ENCODE measurements at regions not wholly inside any gene's neighbourhood (a gene's known extent, or its start where the extent isn't known, plus 50 kb on each side); places are given as distances from the start of the nearest gene placed in this dataset.
"Not testable (repeated sequence)": the region's sequence is repeated elsewhere in the genome, so short reads cannot be mapped to it uniquely, and the experiment has no call there.

- no peaks in the 10 kb centered on the region for H3K27me3 ChIP-seq (ENCODE audit: insufficient read depth, low read length)
- no peaks in the 10 kb centered on the region for H3K79me2 ChIP-seq (ENCODE audit: control insufficient read depth, insufficient read depth, low read length, unreplicated experiment)
- no peak overlapping the region for H3K27ac ChIP-seq (ENCODE audit: low read depth, low read length)
- no peaks in the 10 kb centered on the region for H3K4me1 ChIP-seq (ENCODE audit: control insufficient read depth, insufficient read depth, low read length, unreplicated experiment)
- no peak overlapping the region for H2AFZ ChIP-seq (ENCODE audit: low read length, unreplicated experiment)
- H3K36me3 ChIP-seq (ENCODE audit: insufficient read depth, low read length), result no peaks in the 10 kb centered on the region
- no peak overlapping the region for H3K4me3 ChIP-seq (ENCODE audit: low read depth, low read length)
Observed at GRCh38 chr17:33551075-33551474, 258.0 kb upstream of the ASIC2 start.

- Histone ChIP-seq H2AFZ (ENCODE audit: low read length, unreplicated experiment) (no peak overlapping the region), H3K79me2 (ENCODE audit: control insufficient read depth, insufficient read depth, low read length, unreplicated experiment) (no peaks in the 10 kb centered on the region), H3K27me3 (ENCODE audit: insufficient read depth, low read length) (no peaks in the 10 kb centered on the region), H3K4me1 (ENCODE audit: control insufficient read depth, insufficient read depth, low read length, unreplicated experiment) (no peaks in the 10 kb centered on the region), H3K36me3 (ENCODE audit: insufficient read depth, low read length) (no peaks in the 10 kb centered on the region), H3K27ac (ENCODE audit: low read depth, low read length) (no peak overlapping the region), H3K4me3 (ENCODE audit: low read depth, low read length) (no peak overlapping the region)
Observed at GRCh38 chr17:33551911-33552310, 258.8 kb upstream of the ASIC2 start.

DNA sequence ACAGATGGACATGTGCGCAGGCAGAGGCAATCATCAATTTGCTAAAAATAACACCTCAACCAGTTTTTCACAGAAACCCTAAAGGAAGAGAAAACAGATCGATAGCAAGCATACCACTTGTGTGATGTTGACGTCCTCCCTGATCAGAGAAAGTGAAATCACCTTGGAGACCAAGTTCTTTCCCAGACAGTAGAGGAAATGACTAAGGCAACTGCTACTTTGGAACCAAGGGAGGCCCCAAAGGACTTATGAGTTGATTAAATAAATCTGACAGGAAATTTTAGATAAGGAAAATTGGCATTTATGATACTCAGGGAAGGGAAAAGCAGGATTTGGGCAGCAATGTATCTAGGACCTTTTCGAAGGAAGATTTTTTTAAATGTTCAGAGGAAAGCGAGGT is 267.1 kb upstream of the ASIC2 start:
- no peak overlapping the region for H2AFZ ChIP-seq (ENCODE audit: low read length, unreplicated experiment)
- no peaks in the 10 kb centered on the region for H3K27me3 ChIP-seq (ENCODE audit: insufficient read depth, low read length)
- no peaks in the 10 kb centered on the region for H3K36me3 ChIP-seq (ENCODE audit: insufficient read depth, low read length)
- H3K27ac ChIP-seq (ENCODE audit: low read depth, low read length), result peak overlapping the region; percentile 55; the same call in 1 of the 2 replicates
- H3K4me3 ChIP-seq (ENCODE audit: low read depth, low read length), result no peak overlapping the region
- H3K79me2 ChIP-seq (ENCODE audit: control insufficient read depth, insufficient read depth, low read length, unreplicated experiment), result no peaks in the 10 kb centered on the region
- H3K4me1 ChIP-seq (ENCODE audit: control insufficient read depth, insufficient read depth, low read length, unreplicated experiment), result no peaks in the 10 kb centered on the region

GRCh38 chr17:33560871-33561270 is 267.8 kb upstream of the ASIC2 start:
- Histone ChIP-seq H3K79me2 (ENCODE audit: control insufficient read depth, insufficient read depth, low read length, unreplicated experiment) (no peaks in the 10 kb centered on the region), H3K4me1 (ENCODE audit: control insufficient read depth, insufficient read depth, low read length, unreplicated experiment) (no peaks in the 10 kb centered on the region), H2AFZ (ENCODE audit: low read length, unreplicated experiment) (no peak overlapping the region), H3K36me3 (ENCODE audit: insufficient read depth, low read length) (no peaks in the 10 kb centered on the region), H3K27ac (ENCODE audit: low read depth, low read length) (peak overlapping the region; percentile 26; the same call in 1 of the 2 replicates), H3K27me3 (ENCODE audit: insufficient read depth, low read length) (no peaks in the 10 kb centered on the region), H3K4me3 (ENCODE audit: low read depth, low read length) (no peak overlapping the region)

- Histone ChIP-seq H3K36me3 (ENCODE audit: insufficient read depth, low read length) (no peaks in the 10 kb centered on the region), H2AFZ (ENCODE audit: low read length, unreplicated experiment) (no peak overlapping the region), H3K4me1 (ENCODE audit: control insufficient read depth, insufficient read depth, low read length, unreplicated experiment) (no peaks in the 10 kb centered on the region), H3K4me3 (ENCODE audit: low read depth, low read length) (no peak overlapping the region), H3K27ac (ENCODE audit: low read depth, low read length) (no peak overlapping the region), H3K79me2 (ENCODE audit: control insufficient read depth, insufficient read depth, low read length, unreplicated experiment) (no peaks in the 10 kb centered on the region), H3K27me3 (ENCODE audit: insufficient read depth, low read length) (no peaks in the 10 kb centered on the region)
Observed at GRCh38 chr17:33561569-33562334, 268.7 kb upstream of the ASIC2 start.

GRCh38 chr17:33562792-33563191 is 269.7 kb upstream of the ASIC2 start:
- H3K79me2 ChIP-seq (ENCODE audit: control insufficient read depth, insufficient read depth, low read length, unreplicated experiment), result no peaks in the 10 kb centered on the region

DNA sequence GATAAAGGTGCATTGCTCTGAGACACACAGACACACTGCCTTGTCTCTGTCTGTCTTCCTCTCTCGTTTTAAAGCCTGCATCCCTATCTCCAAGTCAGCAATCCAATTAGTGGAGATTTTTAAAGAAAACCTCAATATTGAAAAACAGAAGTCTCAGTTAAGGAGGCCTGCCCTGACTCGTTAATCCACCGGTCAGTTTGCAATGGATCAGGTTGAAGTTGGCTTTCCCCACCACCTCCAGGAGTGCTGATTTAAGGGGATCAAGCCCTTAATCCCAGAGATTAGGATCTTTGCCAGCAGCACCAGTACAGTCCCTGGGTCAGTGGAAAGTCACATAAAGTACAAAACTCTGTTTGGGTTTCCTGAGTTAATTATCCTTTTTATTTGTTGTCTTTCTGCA is 271.1 kb upstream of the ASIC2 start:
- H2AFZ ChIP-seq (ENCODE audit: low read length, unreplicated experiment), result no peak overlapping the region
- H3K27ac ChIP-seq (ENCODE audit: low read depth, low read length), result no peak overlapping the region
- no peaks in the 10 kb centered on the region for H3K79me2 ChIP-seq (ENCODE audit: control insufficient read depth, insufficient read depth, low read length, unreplicated experiment)
- H3K4me3 ChIP-seq (ENCODE audit: low read depth, low read length), result no peak overlapping the region
- H3K27me3 ChIP-seq (ENCODE audit: insufficient read depth, low read length), result no peaks in the 10 kb centered on the region
- no peaks in the 10 kb centered on the region for H3K4me1 ChIP-seq (ENCODE audit: control insufficient read depth, insufficient read depth, low read length, unreplicated experiment)
- H3K36me3 ChIP-seq (ENCODE audit: insufficient read depth, low read length), result no peaks in the 10 kb centered on the region

More at GRCh38 chr17:33562792-33563191, 269.7 kb upstream of the ASIC2 start:
- Histone ChIP-seq H3K36me3 (ENCODE audit: insufficient read depth, low read length) (no peaks in the 10 kb centered on the region), H3K4me1 (ENCODE audit: control insufficient read depth, insufficient read depth, low read length, unreplicated experiment) (no peaks in the 10 kb centered on the region), H3K27me3 (ENCODE audit: insufficient read depth, low read length) (no peaks in the 10 kb centered on the region), H3K27ac (ENCODE audit: low read depth, low read length) (no peak overlapping the region), H2AFZ (ENCODE audit: low read length, unreplicated experiment) (no peak overlapping the region), H3K4me3 (ENCODE audit: low read depth, low read length) (no peak overlapping the region)

GRCh38 chr17:33567223-33567622 is 274.1 kb upstream of the ASIC2 start:
- H3K4me1 ChIP-seq (ENCODE audit: control insufficient read depth, insufficient read depth, low read length, unreplicated experiment), result no peaks in the 10 kb centered on the region
- H3K27me3 ChIP-seq (ENCODE audit: insufficient read depth, low read length), result no peaks in the 10 kb centered on the region
- no peak overlapping the region for H2AFZ ChIP-seq (ENCODE audit: low read length, unreplicated experiment)
- H3K27ac ChIP-seq (ENCODE audit: low read depth, low read length), result no peak overlapping the region
- no peaks in the 10 kb centered on the region for H3K79me2 ChIP-seq (ENCODE audit: control insufficient read depth, insufficient read depth, low read length, unreplicated experiment)
- H3K4me3 ChIP-seq (ENCODE audit: low read depth, low read length), result no peak overlapping the region
- no peaks in the 10 kb centered on the region for H3K36me3 ChIP-seq (ENCODE audit: insufficient read depth, low read length)

- no peak overlapping the region for H2AFZ ChIP-seq (ENCODE audit: low read length, unreplicated experiment)
- H3K27me3 ChIP-seq (ENCODE audit: insufficient read depth, low read length), result no peaks in the 10 kb centered on the region
- no peaks in the 10 kb centered on the region for H3K36me3 ChIP-seq (ENCODE audit: insufficient read depth, low read length)
Observed at GRCh38 chr17:33572615-33573014, 279.5 kb upstream of the ASIC2 start.

DNA sequence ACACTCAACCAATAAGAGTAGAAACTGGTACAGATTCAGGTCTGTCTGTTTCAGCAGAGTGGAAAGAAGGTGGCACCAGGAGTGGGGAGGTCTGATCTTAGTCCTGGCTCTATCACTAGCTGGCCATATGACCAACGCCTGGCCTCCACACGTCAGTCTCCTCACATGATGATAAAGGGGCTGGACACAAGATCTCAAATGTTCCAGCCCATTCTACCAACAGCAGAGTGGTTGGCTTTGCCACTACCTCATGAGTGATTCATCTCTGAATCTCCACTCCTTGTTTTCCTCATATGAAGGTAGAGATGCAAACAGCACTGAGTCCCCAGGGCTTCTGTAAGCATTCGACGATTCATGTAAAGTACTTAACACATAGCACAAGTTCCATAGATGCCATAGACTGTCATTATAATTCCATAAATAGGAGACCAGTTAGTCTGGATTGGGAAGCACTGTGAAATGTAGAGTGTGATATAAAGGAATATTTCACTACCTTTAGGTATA is 281.9 kb upstream of the ASIC2 start:
- Histone ChIP-seq H3K36me3 (ENCODE audit: insufficient read depth, low read length) (no peaks in the 10 kb centered on the region), H3K79me2 (ENCODE audit: control insufficient read depth, insufficient read depth, low read length, unreplicated experiment) (no peaks in the 10 kb centered on the region), H3K4me3 (ENCODE audit: low read depth, low read length) (no peak overlapping the region), H3K4me1 (ENCODE audit: control insufficient read depth, insufficient read depth, low read length, unreplicated experiment) (no peaks in the 10 kb centered on the region), H3K27me3 (ENCODE audit: insufficient read depth, low read length) (no peaks in the 10 kb centered on the region), H2AFZ (ENCODE audit: low read length, unreplicated experiment) (no peak overlapping the region), H3K27ac (ENCODE audit: low read depth, low read length) (no peak overlapping the region)

More at GRCh38 chr17:33572615-33573014, 279.5 kb upstream of the ASIC2 start:
- Histone ChIP-seq H3K4me3 (ENCODE audit: low read depth, low read length) (no peak overlapping the region), H3K27ac (ENCODE audit: low read depth, low read length) (no peak overlapping the region), H3K79me2 (ENCODE audit: control insufficient read depth, insufficient read depth, low read length, unreplicated experiment) (no peaks in the 10 kb centered on the region), H3K4me1 (ENCODE audit: control insufficient read depth, insufficient read depth, low read length, unreplicated experiment) (no peaks in the 10 kb centered on the region)

GRCh38 chr17:33579740-33580139 is 286.6 kb upstream of the ASIC2 start:
- H2AFZ ChIP-seq (ENCODE audit: low read length, unreplicated experiment); H3K4me1 ChIP-seq (ENCODE audit: control insufficient read depth, insufficient read depth, low read length, unreplicated experiment); H3K4me3 ChIP-seq (ENCODE audit: low read depth, low read length); H3K79me2 ChIP-seq (ENCODE audit: control insufficient read depth, insufficient read depth, low read length, unreplicated experiment); H3K27ac ChIP-seq (ENCODE audit: low read depth, low read length); H3K36me3 ChIP-seq (ENCODE audit: insufficient read depth, low read length); H3K27me3 ChIP-seq (ENCODE audit: insufficient read depth, low read length): not testable (repeated sequence)
